Activated T-cell treated with anti-CD3 and anti-CD28 coated beads, Interleukin-2, amount 50 U/mL, for 1 hour (primary cell): ENCODE measurements at regions not wholly inside any gene's neighbourhood (a gene's known extent, or its start where the extent isn't known, plus 50 kb on each side); places are given as distances from the start of the nearest gene placed in this dataset.
A peak's percentile ranks its signal among the peaks of the same experiment; 100 is the strongest.

ENCODE experiments used
- DNase-seq: peaks from one replicate; pipeline ENCODE4 v3.0.0-alpha.2; 2020

DNA sequence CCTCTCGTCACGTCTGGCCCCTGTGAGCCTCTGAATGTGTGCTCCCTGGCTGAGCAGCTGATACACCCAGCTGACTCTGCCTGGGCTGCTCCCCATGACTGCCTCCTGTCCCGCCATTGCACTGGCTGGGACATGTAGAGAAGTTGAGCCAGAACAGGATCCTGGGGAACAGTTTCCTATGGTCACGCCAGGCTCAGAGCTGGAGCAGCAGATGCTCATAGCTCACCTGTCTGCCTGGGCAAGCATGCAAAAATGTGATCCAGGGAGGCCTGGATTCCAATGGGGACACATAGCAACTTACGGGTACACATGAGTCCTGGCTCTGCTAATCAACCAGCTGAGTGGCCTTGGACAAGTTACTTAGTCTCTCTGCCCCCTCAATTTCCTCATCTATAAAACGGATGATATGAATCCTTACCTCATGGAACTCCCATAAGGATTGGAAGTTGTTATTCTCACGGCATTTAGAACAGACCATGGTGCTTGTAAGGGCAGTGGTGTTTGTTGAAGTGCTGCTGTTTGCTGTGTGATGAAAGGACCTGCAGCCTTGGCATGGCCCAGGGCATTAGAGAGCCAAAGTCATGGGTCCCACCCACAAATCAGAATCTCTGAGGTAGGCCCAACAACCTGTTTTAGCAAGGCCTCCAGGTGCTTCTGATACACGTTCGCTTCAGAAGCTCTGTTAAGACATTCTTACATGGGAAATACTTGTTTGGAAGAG, 150.3 kb upstream of the VANGL1 start:
- no peak for DNase-seq

DNA sequence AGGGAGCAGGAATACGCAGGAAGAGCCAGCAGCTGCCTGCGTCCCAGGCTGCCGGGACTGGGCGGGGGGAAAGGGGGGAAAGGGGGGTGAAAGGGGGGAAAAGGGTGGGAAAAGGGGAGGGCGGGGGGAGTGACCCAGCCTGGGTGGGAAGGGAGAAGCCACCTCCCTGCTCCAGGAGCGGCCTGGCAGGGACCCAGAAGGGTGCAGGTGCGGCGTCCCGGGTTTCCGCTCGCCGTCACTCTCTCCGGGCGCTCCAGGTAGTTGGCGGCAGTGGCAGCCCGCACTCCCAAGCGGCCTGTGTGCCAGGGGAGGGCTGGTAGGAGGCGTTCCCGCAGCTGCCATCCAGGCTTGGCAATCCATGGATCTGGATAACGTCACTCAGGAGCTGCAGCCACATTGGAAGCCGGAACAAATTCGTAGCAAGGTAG, 141.0 kb upstream of the NGF start:
- DNase-seq: no peak

DNA sequence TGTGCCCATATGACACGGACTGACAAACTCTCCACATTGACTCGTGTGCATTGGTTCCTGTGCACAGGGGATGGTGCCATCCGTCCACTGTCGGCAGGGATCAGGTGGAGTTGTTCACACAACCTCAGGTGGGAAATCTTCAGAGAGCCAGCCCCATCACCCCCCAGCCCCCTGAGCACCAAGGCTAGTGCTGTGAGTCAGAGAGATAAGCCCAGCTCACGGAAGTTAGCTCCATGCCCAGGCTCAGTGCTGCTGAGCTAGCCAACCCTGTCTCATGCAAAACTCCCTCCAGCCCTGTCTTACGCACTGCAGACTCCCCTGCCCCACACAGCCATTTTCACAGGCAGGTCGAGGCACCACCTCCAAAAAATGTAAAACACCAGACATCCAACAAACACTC, 139.0 kb upstream of the NGF start:
- DNase-seq: no peak

DNA sequence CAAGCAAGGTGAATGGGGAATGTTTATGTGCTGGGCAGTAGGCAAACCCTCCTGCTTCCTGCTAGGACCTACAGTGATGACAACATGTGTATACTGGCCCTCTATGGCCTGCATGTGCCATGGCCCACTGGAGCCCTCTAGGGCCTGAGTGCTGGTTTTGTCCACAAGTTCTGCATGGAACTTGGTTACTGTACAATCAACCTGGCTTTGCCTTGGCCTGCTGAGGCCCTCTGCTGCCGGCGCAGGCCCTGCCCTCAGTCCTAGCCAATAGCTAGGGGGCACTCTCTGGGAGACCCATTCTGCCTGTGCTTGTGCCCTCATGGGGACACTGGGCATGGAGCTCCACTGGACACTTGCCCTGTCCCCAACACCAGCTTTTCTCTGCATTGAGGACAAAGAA, 138.6 kb upstream of the NGF start:
- DNase-seq: no peak

DNA sequence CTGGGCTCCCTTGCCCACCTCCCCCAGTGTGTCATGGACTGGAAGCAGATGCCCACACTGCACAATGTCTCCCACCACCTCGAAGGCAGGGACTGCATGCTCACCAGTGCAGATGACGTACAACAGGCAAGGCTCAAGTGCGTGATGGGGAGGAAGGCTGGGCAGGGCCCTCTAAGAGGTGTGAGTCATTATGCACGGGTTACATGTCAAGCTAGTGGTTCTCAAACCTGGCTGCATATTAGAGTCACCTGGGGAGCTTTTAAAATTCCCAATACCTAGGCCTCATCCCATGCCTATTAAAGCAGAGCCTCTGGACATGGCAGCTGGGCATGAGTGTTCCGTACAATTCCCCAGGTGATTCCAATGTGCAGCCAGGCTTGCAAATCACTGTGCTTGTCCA, 137.9 kb upstream of the NGF start:
- DNase-seq: no peak

DNA sequence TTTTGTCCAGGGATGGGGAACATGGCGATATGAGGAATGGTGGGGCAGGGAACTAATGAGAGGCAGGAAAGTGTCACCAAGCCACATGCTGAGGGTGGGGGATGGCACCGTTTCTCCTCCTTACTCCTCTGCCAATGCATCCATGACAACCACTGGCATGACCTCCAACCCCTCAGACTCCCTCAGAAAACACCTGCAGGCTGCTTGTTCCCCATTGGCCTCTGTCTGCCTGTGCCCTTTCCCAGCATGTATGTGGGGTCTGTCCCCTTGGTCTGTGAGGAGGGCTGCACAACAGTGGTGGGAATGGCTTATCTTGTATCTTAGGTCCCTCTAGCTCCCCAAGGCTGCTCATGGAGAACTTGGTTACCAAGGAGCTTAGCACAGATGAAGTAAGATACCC, 137.2 kb upstream of the NGF start:
- DNase-seq: no peak

DNA sequence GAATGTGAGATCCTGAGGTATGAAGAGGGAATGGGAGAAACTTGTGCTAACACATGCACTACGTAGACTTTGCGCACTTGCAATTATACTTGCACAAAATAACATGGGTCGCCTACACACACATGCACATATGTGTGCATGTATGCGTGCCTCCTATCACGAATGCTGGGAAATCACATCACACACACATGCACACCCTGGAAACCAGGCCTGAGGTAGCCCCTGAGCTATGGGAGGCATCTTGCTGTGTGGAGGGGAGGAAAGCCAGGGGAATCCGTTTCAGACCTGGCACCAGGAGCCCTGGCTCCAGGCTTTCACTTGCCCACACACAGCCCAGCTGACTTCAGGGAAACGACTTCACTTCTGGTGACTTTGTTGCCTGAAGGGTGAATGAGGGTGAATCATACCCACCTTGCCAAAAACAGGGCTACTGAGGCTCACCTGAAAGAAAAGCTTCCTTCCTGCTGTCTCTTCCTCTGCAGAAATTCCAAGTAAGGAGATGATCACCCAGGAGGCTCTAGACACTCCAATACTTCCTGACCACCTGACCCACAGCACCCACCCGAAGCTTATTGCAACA, 136.0 kb upstream of the NGF start:
- no peak for DNase-seq

DNA sequence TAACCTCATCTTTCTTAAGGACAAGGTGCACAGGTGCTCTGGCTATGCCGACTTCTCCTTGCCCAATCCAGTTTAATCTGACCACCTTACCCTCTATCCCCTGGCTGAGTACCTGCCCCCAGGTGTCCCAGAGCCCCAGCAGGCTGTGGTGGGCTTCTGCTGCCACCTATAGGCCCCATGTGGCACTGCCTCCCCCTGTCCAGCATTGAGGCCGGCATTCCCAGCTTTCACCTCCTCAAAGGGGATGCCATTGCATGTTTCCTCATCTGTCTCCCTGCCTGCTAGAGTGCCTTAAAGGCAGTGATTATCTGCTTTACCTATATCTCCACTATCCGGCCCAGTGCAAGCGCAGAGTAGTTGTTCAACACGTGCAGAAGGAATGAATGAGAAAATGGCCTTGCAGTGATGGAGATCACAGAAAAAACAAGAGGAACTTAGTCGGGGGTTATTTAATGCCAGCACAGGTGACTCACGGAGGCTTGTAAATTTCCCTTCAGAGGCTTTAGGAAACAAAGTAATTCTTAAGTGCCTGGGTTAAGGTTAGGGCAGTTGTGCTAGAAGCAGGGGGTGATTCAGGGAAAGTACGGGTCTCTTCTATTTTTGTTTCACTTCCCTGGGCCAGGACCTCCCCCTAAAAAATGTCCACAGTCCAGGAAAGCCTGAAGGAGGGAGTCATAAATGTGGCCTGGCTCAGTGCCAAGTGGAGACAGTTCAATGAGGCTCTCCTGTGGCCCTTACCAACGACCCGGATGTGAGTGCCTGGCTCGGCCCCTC, 131.8 kb upstream of the NGF start:
- DNase-seq: peak; percentile 25

DNA sequence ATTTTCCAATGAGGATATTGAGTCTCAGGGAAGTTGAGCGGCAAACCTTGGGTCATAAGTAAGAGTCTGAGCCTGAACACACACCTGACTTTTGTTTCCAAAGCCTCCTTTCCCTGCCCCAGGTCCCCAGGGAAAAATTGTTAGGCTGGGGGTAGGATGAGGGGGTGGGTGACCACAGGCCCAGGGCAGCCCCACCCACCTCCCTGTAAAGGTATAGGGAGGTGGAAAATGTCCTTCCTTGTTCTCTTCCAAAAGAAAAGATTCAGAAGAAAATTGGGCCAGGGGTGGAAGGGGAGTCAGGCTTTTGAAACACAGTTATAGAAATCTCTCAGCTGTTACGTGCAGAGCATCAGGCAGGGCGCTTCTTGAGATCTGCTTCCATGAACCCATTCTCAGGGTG, 129.7 kb upstream of the NGF start:
- DNase-seq: no peak

DNA sequence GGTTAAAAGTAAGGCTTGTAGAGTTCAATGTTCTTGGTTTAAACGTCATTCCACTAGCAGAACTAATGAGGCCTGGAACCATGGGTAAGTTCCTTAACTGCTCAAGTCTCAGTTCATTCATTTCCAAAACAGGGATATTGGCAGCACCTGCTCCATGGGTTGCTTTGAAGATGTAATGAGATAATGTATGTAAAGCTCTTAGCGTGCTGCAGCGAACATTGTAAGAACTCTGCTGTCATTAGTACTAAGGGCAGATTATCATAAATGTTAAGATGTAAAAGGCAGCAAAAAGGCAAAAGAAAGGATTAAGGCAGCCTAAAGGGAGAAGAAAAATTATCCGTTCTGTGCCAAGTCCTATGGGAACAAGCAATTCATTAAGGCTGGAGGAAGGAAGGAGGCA, 129.1 kb upstream of the NGF start:
- DNase-seq: no peak

DNA sequence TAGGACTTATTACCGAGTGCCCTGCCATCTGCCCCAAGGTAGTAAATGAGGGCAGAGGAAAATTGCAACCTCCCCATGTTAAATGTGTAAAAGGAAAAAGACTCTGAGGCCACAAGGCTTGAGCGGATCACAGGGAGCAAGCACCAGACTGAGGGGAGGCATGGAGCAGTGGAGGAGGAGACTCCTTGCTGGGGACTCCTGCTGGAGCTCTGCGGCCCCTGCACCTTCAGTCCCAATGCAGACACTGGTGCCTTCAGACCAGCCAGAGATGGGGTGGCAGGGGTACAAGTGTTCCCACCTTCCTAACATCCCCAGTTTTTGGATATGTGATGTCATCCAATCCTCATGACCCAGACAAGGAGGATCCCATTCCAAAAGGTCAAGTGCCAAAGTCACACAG, 128.4 kb upstream of the NGF start:
- no peak for DNase-seq

DNA sequence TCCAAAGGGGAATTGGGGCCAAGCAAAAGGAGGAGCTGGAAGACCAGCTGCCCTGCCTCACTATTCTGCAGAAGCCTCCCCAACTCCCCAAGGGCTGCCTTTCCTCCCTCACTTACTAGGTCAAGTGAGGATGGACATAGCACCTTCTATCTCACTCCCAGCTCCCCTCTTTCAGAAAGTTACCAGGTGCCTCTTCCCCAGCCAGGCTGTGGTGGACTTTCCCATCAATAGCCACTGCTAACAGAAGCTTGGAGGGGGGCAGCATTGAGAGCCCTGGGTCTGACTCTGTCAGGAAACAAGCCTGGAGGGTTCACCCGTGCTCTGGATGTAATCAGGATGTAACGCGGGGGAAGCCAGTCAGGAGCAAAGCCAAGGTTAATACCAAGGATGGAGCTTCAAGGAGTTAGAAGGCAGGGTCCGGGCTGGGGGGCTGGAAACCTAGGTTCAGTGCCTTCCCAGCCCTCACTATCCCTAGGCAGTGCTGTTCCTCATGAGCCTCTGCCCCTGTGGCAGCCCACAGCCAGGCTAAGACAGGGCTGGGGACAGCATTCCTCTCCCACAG, 127.8 kb upstream of the NGF start:
- DNase-seq: no peak

DNA sequence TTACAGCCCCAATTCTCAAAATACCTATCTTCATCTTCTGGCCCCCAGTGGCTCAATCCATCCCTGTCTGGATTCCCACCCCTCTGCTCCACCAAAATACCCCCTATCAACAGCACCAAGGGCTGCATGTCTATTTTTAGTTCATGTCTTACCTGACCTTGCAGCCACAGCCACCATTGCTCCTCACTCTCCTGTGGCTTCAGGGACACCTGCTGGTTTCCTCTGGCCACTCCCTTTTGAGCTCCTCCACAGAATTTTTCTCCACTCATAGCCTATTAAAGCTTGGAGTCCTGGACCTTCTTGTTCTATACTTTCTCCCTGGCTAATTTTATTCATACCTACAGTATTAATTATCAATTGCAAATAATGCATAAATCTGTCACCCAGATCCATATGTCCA, 125.3 kb upstream of the NGF start:
- no peak for DNase-seq

DNA sequence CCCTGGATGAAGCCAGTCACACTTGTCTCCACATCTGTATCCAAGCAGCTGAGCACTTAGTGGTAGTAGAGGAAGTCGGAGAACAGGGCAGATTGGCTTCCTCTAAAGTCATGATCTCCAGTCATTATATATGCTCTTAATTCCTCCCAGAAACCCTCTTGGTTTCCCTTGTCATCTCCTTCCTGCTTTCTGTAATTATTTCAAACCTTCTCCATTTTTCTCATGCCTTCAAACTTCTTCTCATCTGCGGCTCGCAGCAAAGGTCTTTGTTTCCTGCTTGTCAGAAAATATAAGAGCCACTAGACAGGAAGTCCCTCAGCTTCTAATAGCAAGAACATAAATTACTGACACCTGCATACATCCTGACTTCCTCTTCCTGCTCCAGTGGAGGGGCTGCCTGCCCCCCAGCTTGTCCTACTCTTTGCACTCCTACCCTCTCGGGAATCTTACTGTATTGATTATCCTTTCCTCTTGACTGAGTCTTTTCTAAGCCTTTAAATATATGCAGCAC, 124.6 kb upstream of the NGF start:
- DNase-seq: no peak

DNA sequence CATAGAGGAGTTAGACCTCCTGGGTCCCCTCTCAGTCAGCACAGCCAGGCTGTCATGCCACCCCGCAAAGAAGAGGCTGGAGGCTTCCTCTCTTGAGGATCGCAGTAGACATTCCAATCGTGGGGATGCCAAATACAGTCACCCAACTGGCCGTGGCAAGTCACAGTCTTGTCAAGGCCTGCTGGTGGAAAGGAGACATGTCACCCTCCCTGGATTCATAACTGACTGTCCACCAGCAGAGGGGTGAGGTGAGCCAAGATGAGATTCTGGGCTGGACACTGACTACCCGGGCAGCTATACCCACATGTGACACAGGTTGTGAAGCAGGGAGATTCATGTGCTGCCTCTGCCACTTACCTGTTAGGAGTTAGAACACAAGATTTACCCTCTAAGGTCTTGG, 123.5 kb upstream of the NGF start:
- no peak for DNase-seq

DNA sequence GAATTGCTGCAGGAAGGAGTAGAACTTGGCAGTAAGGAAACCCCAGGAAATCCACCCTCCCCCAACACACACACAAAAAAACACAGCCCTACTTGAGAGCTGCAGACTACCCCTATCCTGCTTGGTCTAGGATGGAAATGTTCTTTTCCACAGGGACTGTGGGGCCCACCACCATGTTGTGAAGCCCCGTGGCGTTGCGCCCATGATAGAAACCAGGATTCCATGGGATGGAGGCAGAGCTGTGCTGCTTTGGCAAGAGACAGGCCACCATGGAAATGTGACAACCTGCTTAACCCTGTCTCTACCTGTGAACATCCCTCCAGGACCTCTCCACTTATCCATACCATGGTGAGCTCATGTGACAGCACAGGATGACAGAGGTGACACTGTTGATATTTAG, 121.1 kb upstream of the NGF start:
- DNase-seq: no peak

DNA sequence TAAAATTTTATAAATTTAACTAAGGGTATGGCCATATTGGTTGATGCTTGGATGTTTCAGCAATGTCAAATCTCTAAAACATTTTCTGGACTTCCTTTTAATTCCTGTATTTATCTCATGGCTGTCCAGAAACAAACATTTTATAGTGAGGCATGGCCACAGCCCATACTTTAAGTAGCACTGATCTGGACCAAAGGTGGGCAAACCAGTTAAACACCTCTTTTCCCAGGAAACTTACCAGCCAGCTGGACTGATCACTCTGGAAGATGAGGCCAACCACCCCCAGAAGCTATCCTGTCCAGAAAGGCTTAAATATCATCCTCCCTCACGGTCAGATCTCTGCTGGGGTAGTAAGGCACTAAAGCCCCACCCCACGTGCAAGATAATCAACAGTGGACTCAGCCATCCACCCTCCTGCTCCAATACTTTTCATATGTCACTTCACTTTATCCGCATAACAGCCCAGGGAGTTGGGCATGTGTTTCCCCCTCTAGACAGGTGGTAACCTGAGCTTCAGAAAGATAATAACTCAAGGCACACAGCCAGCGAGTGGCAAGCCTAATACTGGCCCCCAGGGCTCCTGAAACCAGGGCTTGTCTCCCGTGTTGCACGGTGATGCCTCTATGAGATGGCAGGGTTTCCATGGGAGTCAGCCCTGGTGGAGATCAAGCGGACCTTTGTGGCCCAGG, 120.5 kb upstream of the NGF start:
- DNase-seq: no peak

DNA sequence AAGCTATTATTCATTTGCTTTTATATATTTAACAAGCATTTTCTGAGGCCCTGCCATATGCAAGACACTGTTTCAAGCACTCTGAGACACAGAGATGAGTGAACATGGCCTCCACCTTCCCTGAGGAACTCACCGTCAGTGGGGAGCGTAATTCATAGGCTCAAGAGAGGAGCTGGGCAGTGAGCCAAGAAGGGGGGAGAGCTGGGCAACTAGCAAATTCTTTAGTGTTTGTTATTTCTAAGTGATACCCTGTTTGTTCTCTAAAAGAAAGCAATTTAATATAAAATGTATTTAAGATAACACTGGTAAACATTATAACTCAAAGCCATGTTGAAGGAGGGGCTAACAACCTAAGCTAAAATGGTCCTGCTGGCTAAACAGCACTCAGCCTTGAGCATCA, 119.2 kb upstream of the NGF start:
- no peak for DNase-seq

DNA sequence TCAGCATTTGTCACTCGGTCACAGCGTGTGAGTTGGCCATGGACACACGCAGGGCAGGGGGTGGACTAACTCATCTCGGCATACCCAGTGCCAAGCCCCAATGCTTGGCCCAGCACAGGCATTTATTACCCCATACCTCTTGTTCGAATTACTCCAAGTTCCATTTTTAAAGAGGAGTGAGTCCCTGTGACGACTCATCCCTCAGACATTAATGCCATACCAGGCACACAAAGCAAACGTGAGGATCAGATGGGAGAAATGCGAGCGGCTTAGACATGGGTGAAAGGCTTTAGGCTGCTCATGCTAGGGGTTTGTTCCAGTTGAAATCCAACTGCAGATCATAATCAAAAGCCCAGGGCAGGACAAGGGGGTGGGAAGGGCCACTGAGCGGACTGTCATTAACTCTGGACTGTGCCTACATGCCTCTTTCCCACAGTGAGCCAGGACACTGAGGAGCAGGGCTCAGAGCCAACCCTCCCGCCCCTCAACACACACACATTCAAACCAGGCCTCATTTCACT, 118.5 kb upstream of the NGF start:
- DNase-seq: no peak

DNA sequence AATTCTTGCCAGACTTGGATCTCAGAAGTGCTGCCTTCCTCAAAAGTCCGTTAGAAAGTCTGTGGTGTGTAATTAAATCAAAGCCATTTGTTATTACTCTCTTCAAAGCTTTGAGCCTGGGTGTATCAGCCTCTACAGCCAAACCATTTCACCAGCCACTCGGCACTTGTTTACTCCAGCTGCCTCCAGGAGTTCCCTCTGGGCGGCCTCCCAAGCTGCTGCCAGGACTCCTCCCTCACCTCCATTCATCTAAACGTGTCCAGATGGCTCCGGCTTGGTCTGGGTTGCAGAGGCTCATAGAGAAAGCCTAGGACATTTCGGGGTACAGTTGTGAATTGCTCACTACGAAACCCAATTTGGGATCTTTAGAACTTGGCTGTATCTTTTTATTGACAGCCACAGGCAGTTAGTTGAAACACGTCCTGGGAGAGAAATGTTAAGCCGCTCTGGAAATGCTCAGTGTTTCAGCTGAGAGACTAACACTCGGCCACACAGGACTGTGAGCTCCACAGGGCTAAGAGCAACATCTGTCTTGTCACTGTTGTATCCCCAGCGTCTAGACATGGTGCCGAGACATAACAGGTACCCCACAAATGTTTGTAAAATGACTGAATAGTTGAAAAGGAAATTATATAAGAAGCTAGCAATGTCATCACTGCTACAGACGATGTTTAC, 116.9 kb upstream of the NGF start:
- DNase-seq: no peak

DNA sequence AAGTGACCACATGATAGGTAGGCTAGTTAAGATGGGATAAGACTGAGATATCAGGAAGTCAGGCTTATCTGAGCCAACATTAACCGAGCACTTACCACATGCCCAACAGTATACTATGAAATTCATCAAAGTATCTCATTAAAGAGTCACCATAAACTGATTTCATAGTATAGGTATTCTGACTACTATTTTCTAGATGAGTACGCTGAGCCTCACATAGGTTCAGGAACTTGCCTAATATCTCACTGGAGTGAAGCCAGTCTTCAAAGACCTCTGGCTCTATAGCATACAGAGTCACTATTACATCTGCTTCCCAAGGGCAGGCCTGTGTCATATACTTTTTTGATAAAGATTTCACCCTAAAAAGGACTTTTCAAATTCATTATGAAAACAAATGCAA, 115.6 kb upstream of the NGF start:
- no peak for DNase-seq

DNA sequence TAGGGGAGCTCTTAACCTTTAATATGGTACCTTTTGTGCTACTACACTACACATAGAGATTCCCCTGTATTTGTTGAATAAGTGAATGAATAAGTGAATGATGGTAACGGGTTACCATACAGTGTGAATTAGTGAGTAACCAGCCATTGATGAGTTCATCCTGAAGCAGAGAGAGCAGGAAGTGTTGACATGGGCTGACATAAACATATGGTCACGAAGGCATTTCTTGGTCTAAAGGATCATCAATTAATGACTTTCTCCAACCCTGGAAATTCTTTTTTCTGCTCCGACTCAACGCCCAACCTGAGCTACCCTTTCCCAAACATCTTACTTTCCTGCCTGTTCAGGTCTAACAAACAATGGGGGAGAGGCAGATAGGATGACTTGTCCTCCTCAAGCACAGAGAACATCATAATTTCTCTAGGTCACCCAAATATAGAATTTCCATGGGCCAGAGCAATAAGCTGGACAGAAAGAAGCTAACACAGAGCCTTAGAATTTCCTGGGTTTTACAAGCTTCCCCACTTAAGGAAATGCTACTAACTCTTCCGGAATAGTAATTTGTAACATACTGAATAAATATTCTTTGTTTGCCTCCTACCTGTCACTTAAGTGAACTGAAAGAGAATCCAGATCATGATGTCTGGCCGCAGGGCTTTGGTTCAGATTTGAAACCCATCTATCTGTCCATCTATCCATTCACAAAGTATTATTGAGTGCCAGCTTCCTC, 114.7 kb upstream of the NGF start:
- no peak for DNase-seq
